Smooth muscle cell (in vitro differentiated cells): ENCODE measurements at regions not wholly inside any gene's neighbourhood (a gene's known extent, or its start where the extent isn't known, plus 50 kb on each side); places are given as distances from the start of the nearest gene placed in this dataset.

ENCODE experiments used
- DNase-seq: peaks from one replicate; lab custom pipeline; 2025; ENCODE audit not compliant: unreplicated experiment; lab: John Stamatoyannopoulos, UW
- H2AFZ ChIP-seq: fragments of 200-600 bp; sonication (generic); 2 replicates; pipeline ENCODE4 v1.6.0; 2016; ENCODE audit warnings: antibody characterized with exemption, low read depth, mild to moderate bottlenecking
- H3F3A ChIP-seq: fragments of 200-600 bp; sonication (generic); 2 replicates; pipeline ENCODE4 v1.6.0; 2017; ENCODE audit warnings: antibody characterized with exemption, low read depth
- H3K27ac ChIP-seq: fragments of 200-600 bp; sonication (generic); 2 replicates; pipeline ENCODE4 v1.5.1; 2016; ENCODE audit warnings: low read depth, mild to moderate bottlenecking
- H3K27me3 ChIP-seq: fragments of 200-600 bp; sonication (generic); 2 replicates; pipeline ENCODE4 v1.6.1; 2016; ENCODE audit warnings: low read depth, mild to moderate bottlenecking
- H3K36me3 ChIP-seq: fragments of 200-600 bp; sonication (generic); 2 replicates; pipeline ENCODE4 v1.5.1; 2016; ENCODE audit warnings: low read depth
- H3K4me1 ChIP-seq: fragments of 200-600 bp; sonication (generic); 2 replicates; pipeline ENCODE4 v1.5.1; 2016; ENCODE audit warnings: low read depth
- H3K4me2 ChIP-seq: fragments of 200-600 bp; sonication (generic); 2 replicates; pipeline ENCODE4 v1.6.0; 2016; ENCODE audit warnings: mild to moderate bottlenecking
- H3K4me3 ChIP-seq: fragments of 200-600 bp; sonication (generic); 2 replicates; pipeline ENCODE4 v1.5.1; 2016; ENCODE audit warnings: mild to moderate bottlenecking
- H3K79me2 ChIP-seq: fragments of 200-600 bp; sonication (generic); 2 replicates; pipeline ENCODE4 v1.6.0; 2016; ENCODE audit warnings: low read depth, mild to moderate bottlenecking
- H3K9ac ChIP-seq: fragments of 200-600 bp; sonication (generic); 2 replicates; pipeline ENCODE4 v1.6.0; 2016; ENCODE audit warnings: low read depth
- H3K9me3 ChIP-seq: fragments of 200-600 bp; sonication (generic); replicated peaks from 2 replicates; pipeline ENCODE4 v1.5.1; 2016; ENCODE audit warnings: low read depth
- H4K20me1 ChIP-seq: fragments of 200-600 bp; sonication (generic); 2 replicates; pipeline ENCODE4 v1.6.0; 2016; ENCODE audit warnings: low read depth
- CTCF ChIP-seq: fragments of 200-600 bp; sonication (generic); IDR thresholded peaks from 2 replicates; pipeline ENCODE4 v1.5.1; 2017; ENCODE audit warnings: borderline replicate concordance, mild to moderate bottlenecking, antibody characterized with exemption; ENCODE audit not compliant: insufficient read depth, poor library complexity, severe bottlenecking
- WGBS: methylation state at CpG from one replicate; pipeline ENCODE4 v1.1.7; 2016; ENCODE audit warnings: low lambda C conversion rate; 5-methylcytosine and 5-hydroxymethylcytosine counted together

GRCh38 chr16:55988013-55988412, 112.8 kb upstream of the CES5A start:
- Histone ChIP-seq H3K4me3 (no peak overlapping the region), H3K9me3 (no peaks in the 10 kb centered on the region), H3K9ac (no peak overlapping the region), H3K27me3 (no peaks in the 10 kb centered on the region), H3K4me1 (no peaks in the 10 kb centered on the region), H3K4me2 (no peak overlapping the region), H2AFZ (no peak overlapping the region), H4K20me1 (no peaks in the 10 kb centered on the region), H3K36me3 (no peaks in the 10 kb centered on the region), H3F3A (no peaks in the 10 kb centered on the region), H3K27ac (no peak overlapping the region), H3K79me2 (no peaks in the 10 kb centered on the region)
- no peak for DNase-seq
- 100% methylated on average over 1 of the region's 1 CpG for WGBS
- TF ChIP-seq CTCF = no peak

GRCh38 chr16:55982597-55982996, 107.4 kb upstream of the CES5A start:
- Histone ChIP-seq H3K4me1 (peaks cover 9% of the 10 kb centered on the region), H4K20me1 (no peaks in the 10 kb centered on the region), H3K4me3 (no peak overlapping the region), H3K9me3 (no peaks in the 10 kb centered on the region), H3K27me3 (no peaks in the 10 kb centered on the region), H3K27ac (no peak overlapping the region), H3K4me2 (peak overlapping the region; percentile 53), H3K36me3 (no peaks in the 10 kb centered on the region), H3K9ac (no peak overlapping the region), H3F3A (no peaks in the 10 kb centered on the region), H2AFZ (no peak overlapping the region), H3K79me2 (no peaks in the 10 kb centered on the region)
- DNase-seq = no peak
- WGBS = 58% methylated on average over 1 of the region's 1 CpG
- TF ChIP-seq CTCF = no peak

- Histone ChIP-seq H3K4me1 (peaks cover 9% of the 10 kb centered on the region), H3K9ac (no peak overlapping the region), H2AFZ (no peak overlapping the region), H3K36me3 (no peaks in the 10 kb centered on the region), H3K4me2 (peak overlapping the region; percentile 53), H3K9me3 (no peaks in the 10 kb centered on the region), H3F3A (no peaks in the 10 kb centered on the region), H3K4me3 (no peak overlapping the region), H3K27ac (peak overlapping the region; percentile 52), H4K20me1 (no peaks in the 10 kb centered on the region), H3K27me3 (no peaks in the 10 kb centered on the region), H3K79me2 (no peaks in the 10 kb centered on the region)
- no peak for DNase-seq
- WGBS = 8% methylated on average over 2 of the region's 2 CpGs
- TF ChIP-seq CTCF = no peak
Observed at GRCh38 chr16:55981557-55981956, 106.4 kb upstream of the CES5A start.

- no peak for TF ChIP-seq CTCF
- no peaks in the 10 kb centered on the region for H4K20me1 ChIP-seq
- H3K36me3 ChIP-seq = no peaks in the 10 kb centered on the region
Observed at GRCh38 chr16:55976815-55977214, 101.6 kb upstream of the CES5A start.

More at GRCh38 chr16:55976815-55977214, 101.6 kb upstream of the CES5A start:
- no peak overlapping the region for H3K9ac ChIP-seq
- H3K9me3 ChIP-seq = no peaks in the 10 kb centered on the region
- no peak overlapping the region for H2AFZ ChIP-seq
- H3K27ac ChIP-seq = no peak overlapping the region
- no peaks in the 10 kb centered on the region for H3K79me2 ChIP-seq
- 90% methylated on average over 2 of the region's 2 CpGs for WGBS
- H3K4me2 ChIP-seq = no peak overlapping the region
- H3F3A ChIP-seq = no peaks in the 10 kb centered on the region
- no peaks in the 10 kb centered on the region for H3K27me3 ChIP-seq
- no peak for DNase-seq
- H3K4me1 ChIP-seq = no peaks in the 10 kb centered on the region
- no peak overlapping the region for H3K4me3 ChIP-seq
